Coronary artery (tissue), 2 donors: ENCODE measurements at regions not wholly inside any gene's neighbourhood (a gene's known extent, or its start where the extent isn't known, plus 50 kb on each side); places are given as distances from the start of the nearest gene placed in this dataset.
A peak's percentile ranks its signal among the peaks of the same experiment; 100 is the strongest.

Source experiments
- DNase-seq: peaks from one replicate; pipeline ENCODE4 v3.0.0-alpha.2; 2017; ENCODE audit warnings: low spot score
- H3K27ac ChIP-seq, 2 donors: fragments of 200-600 bp; sonication (generic); one replicate each; pipeline ENCODE4 v1.5.1; 2016 to 2019
- H3K4me3 ChIP-seq: fragments of 200-600 bp; sonication (generic); 2 replicates; pipeline ENCODE4 v1.5.1; 2016; ENCODE audit warnings: mild to moderate bottlenecking, moderate library complexity
- TF ChIP-seq, protein P1 (sequence below): fragments of 200-600 bp; sonication (generic); IDR thresholded peaks from one replicate; pipeline ENCODE4 v1.5.1; 2019; ENCODE audit warnings: antibody characterized with exemption

DNA sequence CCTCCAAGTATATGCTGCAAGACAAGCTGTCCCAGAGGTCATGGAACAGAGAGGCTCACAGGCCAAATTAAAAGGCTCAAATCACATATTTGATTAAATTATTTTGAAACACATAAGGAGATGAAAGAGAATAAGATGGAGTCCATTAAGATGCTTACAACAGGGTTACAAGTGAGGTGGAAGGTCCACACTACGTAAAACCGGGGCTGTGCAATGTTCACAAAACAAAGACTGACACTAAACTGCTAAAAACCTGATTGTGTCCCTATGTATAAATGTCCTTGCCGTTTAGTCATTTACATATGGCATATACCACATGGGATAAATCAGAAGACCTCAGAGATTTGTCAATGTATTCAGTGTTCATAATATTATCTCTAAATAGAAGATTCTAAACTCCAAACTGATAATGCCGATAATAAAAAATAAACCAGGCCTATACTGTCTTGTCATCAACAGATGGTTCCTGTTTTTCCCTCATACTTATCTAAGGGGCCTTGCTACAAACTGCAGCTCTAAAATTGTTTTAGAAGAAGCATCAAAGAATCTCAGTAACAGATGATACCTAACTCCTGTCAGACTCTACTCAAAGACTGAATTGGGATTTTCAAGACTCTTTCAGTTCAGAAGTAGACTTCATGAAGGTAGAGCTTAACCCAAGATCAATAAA, 51.8 kb upstream of the RIPOR2 start:
- TF ChIP-seq, protein P1, sequence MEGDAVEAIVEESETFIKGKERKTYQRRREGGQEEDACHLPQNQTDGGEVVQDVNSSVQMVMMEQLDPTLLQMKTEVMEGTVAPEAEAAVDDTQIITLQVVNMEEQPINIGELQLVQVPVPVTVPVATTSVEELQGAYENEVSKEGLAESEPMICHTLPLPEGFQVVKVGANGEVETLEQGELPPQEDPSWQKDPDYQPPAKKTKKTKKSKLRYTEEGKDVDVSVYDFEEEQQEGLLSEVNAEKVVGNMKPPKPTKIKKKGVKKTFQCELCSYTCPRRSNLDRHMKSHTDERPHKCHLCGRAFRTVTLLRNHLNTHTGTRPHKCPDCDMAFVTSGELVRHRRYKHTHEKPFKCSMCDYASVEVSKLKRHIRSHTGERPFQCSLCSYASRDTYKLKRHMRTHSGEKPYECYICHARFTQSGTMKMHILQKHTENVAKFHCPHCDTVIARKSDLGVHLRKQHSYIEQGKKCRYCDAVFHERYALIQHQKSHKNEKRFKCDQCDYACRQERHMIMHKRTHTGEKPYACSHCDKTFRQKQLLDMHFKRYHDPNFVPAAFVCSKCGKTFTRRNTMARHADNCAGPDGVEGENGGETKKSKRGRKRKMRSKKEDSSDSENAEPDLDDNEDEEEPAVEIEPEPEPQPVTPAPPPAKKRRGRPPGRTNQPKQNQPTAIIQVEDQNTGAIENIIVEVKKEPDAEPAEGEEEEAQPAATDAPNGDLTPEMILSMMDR = no peak
- no peak for DNase-seq
- Histone ChIP-seq H3K27ac (no peak overlapping the region), H3K4me3 (no peak overlapping the region)

DNA sequence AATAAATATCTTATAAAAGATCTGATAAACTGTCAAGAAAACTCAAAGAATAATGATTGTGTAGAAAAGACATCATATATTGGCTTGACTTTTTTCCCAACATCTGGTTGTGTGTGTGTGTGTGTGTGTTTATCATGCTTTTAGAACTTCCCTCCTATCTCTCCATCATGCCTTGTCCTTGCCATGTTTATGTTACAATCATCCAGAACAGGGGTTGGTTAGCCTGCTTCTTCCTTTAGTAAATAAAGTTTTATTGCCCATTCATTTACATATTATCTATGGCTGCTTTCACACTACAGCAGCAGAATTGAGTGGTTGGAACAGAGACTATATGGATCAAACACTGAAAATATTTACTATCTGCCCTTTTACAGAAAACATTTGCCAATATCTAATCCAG, 52.8 kb upstream of the RIPOR2 start:
- no peak overlapping the region for H3K4me3 ChIP-seq
- no peak overlapping the region for H3K27ac ChIP-seq
- TF ChIP-seq, protein P1 = no peak
- DNase-seq = no peak

DNA sequence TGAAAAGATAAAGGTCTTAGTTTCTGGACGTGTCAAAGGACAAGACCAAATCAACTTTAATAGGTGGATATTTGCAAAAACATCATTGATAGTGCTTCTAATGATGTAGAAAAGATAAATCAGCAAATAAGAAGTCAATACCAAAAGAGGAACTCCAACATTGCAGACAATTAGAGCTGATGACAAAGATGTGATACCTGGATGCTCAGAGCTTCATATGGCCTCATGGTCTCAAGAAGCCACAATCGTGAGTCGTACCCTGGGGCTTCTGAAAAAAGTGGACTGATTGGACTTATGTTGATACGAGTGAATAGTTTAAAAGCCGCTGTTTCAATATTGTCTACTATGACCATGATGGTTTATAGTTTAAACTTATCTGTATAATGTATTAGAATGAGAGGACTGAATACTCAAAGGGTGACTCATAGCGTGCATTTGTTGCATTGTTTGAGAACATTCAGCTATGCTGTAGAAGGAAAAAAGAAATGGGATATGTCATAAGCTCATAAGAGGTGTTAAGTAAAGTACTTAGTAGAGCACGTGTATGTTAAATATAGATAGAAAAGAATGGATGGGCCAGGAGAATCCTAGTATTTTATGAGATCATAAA, 54.6 kb upstream of the RIPOR2 start:
- TF ChIP-seq, protein P1 = no peak
- no peak for DNase-seq
- no peak overlapping the region for H3K4me3 ChIP-seq
- H3K27ac ChIP-seq = no peak overlapping the region

DNA sequence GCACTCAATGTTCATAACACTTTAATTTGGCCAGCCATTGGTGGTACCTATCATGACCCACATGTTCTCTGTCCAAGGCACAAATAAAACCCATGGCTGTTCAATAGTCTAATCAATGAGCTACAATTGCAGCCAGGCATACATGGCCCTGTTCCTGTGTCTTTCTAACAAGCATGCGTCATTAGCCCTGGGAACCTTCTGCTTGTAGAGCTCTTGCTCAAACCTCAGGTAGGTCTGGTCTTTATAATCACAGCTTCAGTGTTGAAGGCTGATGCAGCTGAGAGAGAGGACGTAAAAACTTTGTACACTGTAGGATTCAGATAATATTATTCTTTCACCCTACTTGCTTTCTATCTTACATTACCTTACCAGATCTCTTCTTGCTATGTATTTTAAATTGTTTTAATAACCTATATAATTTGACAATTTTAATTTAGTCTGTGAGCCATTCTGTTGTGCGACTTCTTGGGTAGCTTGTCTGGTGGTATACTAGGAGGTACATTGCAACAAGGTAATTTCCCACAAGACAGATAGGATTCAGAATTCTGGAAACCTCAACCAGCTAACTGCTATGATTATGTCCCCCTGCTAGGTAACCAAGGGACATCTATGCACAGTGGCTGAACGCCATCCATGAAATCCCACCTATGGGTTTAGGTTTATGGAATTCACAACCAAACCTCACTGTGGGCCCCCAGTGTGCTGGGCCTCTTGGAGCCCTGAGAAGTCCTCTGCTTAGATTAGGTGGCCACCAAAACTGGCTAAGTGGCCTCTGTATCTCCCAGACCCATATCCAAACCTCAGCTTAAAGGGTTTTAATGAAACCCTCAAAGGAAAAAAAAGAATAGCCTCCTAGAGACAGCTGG, 55.4 kb upstream of the RIPOR2 start:
- H3K4me3 ChIP-seq = no peak overlapping the region
- TF ChIP-seq, protein P1 = no peak
- no peak for DNase-seq
- H3K27ac ChIP-seq = no peak overlapping the region

DNA sequence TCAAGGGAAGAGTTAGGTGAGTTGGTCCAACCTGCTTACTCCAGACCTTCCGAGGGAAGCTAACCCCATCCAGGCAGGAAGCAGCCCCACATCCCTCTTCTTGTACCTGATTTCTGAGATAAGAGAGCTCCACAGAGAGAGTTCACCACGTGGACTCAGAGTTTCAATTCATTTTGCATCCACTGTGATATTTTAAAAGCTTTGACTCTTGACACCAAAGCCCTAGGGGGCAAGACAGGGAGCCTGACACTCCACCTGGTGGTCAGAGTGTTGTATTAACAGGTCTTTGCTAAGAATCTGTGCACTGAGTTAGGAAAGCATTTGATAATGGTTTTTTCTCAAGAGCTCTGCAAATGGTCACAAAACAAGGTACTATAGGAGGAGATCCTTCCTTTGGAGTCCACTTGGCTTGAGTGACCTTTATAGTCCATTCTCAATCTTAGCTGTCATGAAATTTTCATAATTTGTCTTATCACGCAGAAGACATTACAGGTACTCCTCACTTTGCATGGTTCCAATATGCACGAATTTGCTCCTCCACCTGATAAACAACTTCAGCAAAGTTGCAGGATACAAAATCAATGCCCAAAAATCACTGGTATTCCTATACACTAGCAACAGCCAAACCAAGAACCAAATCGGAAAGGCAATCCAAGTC, 56.2 kb upstream of the RIPOR2 start:
- DNase-seq = no peak
- TF ChIP-seq, protein P1 = peak; percentile 21

DNA sequence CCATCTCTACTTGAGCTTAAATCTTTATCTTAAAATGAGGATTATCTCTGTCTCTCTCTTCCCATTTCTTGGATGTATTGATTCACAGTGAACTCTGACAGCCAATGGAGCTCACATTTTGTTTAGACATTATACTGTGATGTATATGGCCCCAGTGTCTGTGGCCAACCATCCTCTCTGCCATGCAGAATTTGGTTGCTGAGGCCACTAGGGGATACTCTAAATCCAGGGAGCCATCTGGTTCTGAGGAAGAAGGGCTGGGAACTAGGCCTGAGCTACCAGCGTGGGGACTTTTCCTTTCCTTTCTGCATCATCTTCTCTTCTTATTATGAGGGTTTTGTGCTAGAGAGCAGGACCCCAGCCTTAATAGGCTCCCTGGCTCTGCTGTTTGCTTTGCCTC, 59.1 kb upstream of the RIPOR2 start:
- TF ChIP-seq, protein P1 = no peak
- no peak overlapping the region for H3K4me3 ChIP-seq
- no peak for DNase-seq
- no peak overlapping the region for H3K27ac ChIP-seq

More for the DNA sequence above, 56.2 kb upstream of the RIPOR2 start:
- no peak overlapping the region for H3K4me3 ChIP-seq
- H3K27ac ChIP-seq = no peak overlapping the region
